ENCODE measurements at regions not wholly inside any gene's neighbourhood (a gene's known extent, or its start where the extent isn't known, plus 50 kb on each side); places are given as distances from the start of the nearest gene placed in this dataset.

DNA sequence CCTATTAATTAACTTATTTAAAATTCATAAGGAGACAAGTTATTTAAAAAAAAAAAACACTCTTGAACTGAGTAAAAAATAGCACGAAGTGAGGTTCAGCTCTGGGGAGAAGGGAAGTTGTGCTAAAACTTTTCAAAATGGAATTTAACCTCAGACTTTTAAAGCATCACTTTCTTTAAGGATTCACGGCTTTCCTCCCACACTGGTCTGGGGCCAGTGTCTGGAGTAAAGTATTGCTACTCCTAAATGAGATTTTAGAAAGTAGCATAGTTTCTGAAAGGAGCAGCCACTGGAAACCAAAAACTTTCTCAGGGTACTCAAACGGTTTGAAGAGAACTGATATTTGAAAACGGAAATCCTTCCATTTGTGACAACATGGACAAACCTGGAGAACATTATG lies 97.7 kb upstream of the CYP1B1 start:
- Histone ChIP-seq H3K27ac (ENCODE audit: insufficient read depth, low read length) (no peak overlapping the region), H4K20me1 (ENCODE audit: control insufficient read depth, extremely low read depth, insufficient read depth, low read length) (no peaks in the 10 kb centered on the region), H3K27me3 (ENCODE audit: control insufficient read depth, insufficient read depth, low read length) (no peaks in the 10 kb centered on the region), H3K4me2 (ENCODE audit: extremely low read depth, insufficient read depth, low read length) (no peak overlapping the region), H3K4me1 (ENCODE audit: control insufficient read depth, extremely low read depth, insufficient read depth, low read length) (peaks cover 25% of the 10 kb centered on the region), H2AFZ (ENCODE audit: low read length) (no peak overlapping the region), H3K79me2 (ENCODE audit: control insufficient read depth, insufficient read depth, low read length) (no peaks in the 10 kb centered on the region), H3K36me3 (ENCODE audit: control insufficient read depth, insufficient read depth, low read length) (no peaks in the 10 kb centered on the region), H3K9ac (ENCODE audit: insufficient read depth, low read length) (no peak overlapping the region), H3K4me3 (replicated peaks in 1 of 4; ENCODE audit: control extremely low read depth in 1 of 4, insufficient read depth in 1 of 4, low read depth in 3 of 4, low read length in 4 of 4) (no peak overlapping the region), H3K9me3 (ENCODE audit: control insufficient read depth, insufficient read depth, low read depth, low read length) (no peaks in the 10 kb centered on the region)
- DNase-seq (ENCODE audit: low read depth in 2 of 2): peak in 1 of 2 donors; percentile 60
- TF ChIP-seq EZH2 (IDR thresholded peaks at IDR 0.05; ENCODE audit: low read length, missing control alignments): no peak
- TF ChIP-seq CTCF (conservative IDR thresholded peaks at IDR 0.05 in 1 of 2, IDR thresholded peaks at IDR 0.05 in 1 of 2; ENCODE audit: low read depth in 1 of 2, low read length in 2 of 2): no peak

DNA sequence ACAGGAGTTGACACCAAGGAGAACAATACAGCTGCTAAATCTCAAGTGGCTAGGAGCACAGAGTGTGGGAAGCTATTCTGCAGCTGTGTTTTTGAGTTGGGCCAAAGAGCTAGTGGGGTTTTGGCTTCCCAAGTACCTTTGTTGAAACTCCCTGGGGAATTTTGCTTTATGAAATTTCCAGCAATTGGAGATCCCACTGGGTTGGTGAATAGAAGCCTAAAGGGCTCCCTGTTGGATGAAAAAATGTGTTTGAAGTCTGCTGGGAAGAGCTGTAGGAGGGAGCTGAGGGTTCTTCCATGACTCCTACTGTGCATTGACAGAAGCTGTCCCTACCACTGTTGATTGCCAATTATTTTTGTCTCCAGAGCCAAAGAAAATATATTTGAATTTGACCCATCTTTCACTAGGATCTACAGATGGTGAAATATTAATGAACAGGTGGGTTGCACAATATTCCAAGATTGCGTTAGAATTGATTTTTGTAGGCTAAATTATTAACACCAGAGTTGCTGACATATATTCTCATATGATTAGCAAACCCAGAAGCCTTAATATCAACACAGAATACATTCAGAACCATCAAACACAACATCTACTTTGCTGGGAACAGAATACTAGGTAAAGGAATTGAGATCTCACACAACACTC lies 95.4 kb upstream of the CYP1B1 start:
- Histone ChIP-seq H3K4me1 (ENCODE audit: control insufficient read depth, extremely low read depth, insufficient read depth, low read length) (peaks cover 13% of the 10 kb centered on the region), H2AFZ (ENCODE audit: low read length) (no peak overlapping the region), H4K20me1 (ENCODE audit: control insufficient read depth, extremely low read depth, insufficient read depth, low read length) (no peaks in the 10 kb centered on the region), H3K9me3 (ENCODE audit: control insufficient read depth, insufficient read depth, low read depth, low read length) (no peaks in the 10 kb centered on the region), H3K4me2 (ENCODE audit: extremely low read depth, insufficient read depth, low read length) (no peak overlapping the region), H3K27ac (ENCODE audit: insufficient read depth, low read length) (no peak overlapping the region), H3K4me3 (replicated peaks in 1 of 4; ENCODE audit: control extremely low read depth in 1 of 4, insufficient read depth in 1 of 4, low read depth in 3 of 4, low read length in 4 of 4) (no peak overlapping the region), H3K27me3 (ENCODE audit: control insufficient read depth, insufficient read depth, low read length) (no peaks in the 10 kb centered on the region), H3K9ac (ENCODE audit: insufficient read depth, low read length) (no peak overlapping the region), H3K79me2 (ENCODE audit: control insufficient read depth, insufficient read depth, low read length) (no peaks in the 10 kb centered on the region), H3K36me3 (ENCODE audit: control insufficient read depth, insufficient read depth, low read length) (no peaks in the 10 kb centered on the region)
- TF ChIP-seq EZH2 (IDR thresholded peaks at IDR 0.05; ENCODE audit: low read length, missing control alignments): no peak
- TF ChIP-seq CTCF (conservative IDR thresholded peaks at IDR 0.05 in 1 of 2, IDR thresholded peaks at IDR 0.05 in 1 of 2; ENCODE audit: low read depth in 1 of 2, low read length in 2 of 2): no peak
- peak; percentile 18 to 66 for DNase-seq (ENCODE audit: low read depth in 2 of 2)

DNA sequence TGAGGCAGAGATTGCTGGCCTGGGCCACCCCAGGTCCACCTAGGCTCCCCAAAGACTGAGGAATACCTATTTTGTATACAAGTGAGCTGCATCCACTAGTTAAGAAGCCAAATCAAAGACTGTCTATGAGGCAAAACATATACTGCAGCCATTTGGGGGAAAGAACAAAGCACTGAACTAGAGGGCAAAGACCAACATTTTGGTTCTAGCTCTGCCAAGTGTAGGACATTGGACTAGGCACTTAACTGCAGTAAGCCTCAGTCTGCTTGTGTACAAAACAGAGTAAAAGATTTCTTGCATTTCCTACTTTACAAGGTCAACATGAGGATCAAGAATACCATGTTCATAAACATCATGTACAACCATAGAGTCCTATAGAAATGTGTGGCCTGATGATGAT lies 94.8 kb upstream of the CYP1B1 start:
- Histone ChIP-seq H3K4me2 (ENCODE audit: extremely low read depth, insufficient read depth, low read length) (no peak overlapping the region), H3K4me1 (ENCODE audit: control insufficient read depth, extremely low read depth, insufficient read depth, low read length) (peaks cover 10% of the 10 kb centered on the region), H3K9ac (ENCODE audit: insufficient read depth, low read length) (no peak overlapping the region), H3K27me3 (ENCODE audit: control insufficient read depth, insufficient read depth, low read length) (no peaks in the 10 kb centered on the region), H4K20me1 (ENCODE audit: control insufficient read depth, extremely low read depth, insufficient read depth, low read length) (no peaks in the 10 kb centered on the region), H3K9me3 (ENCODE audit: control insufficient read depth, insufficient read depth, low read depth, low read length) (no peaks in the 10 kb centered on the region), H3K4me3 (replicated peaks in 1 of 4; ENCODE audit: control extremely low read depth in 1 of 4, insufficient read depth in 1 of 4, low read depth in 3 of 4, low read length in 4 of 4) (no peak overlapping the region), H2AFZ (ENCODE audit: low read length) (no peak overlapping the region), H3K79me2 (ENCODE audit: control insufficient read depth, insufficient read depth, low read length) (no peaks in the 10 kb centered on the region), H3K36me3 (ENCODE audit: control insufficient read depth, insufficient read depth, low read length) (no peaks in the 10 kb centered on the region), H3K27ac (ENCODE audit: insufficient read depth, low read length) (no peak overlapping the region)
- no peak for DNase-seq (ENCODE audit: low read depth in 2 of 2)
- TF ChIP-seq EZH2 (IDR thresholded peaks at IDR 0.05; ENCODE audit: low read length, missing control alignments) (no peak), CTCF (conservative IDR thresholded peaks at IDR 0.05 in 1 of 2, IDR thresholded peaks at IDR 0.05 in 1 of 2; ENCODE audit: low read depth in 1 of 2, low read length in 2 of 2) (no peak)
